Common myeloid progenitor, CD34-positive (primary cell): ENCODE measurements at regions not wholly inside any gene's neighbourhood (a gene's known extent, or its start where the extent isn't known, plus 50 kb on each side); places are given as distances from the start of the nearest gene placed in this dataset.

Source experiments
- CTCF ChIA-PET: fragments of 350-600 bp; sonication (Branson Sonifier 250); formaldehyde crosslinking; loops from one replicate; lab custom pipeline; 2021; ENCODE audit warnings: antibody characterized with exemption; lab: Charles Lee
- POLR2A ChIA-PET: fragments of 350-600 bp; sonication (Branson Sonifier 250); formaldehyde crosslinking; loops from one replicate; lab custom pipeline; 2021; ENCODE audit warnings: antibody characterized with exemption; lab: Charles Lee
- DNase-seq, 3 donors: peaks; one replicate each; pipeline versions ENCODE4 v3.0.0 to v3.0.0-alpha.2; 2013
- H3K27ac ChIP-seq, 2 experiments: 1 replicate in 1 of 2; 2 replicates in 1 of 2; pipeline ENCODE4 v1.7.0; 2013; ENCODE audit warnings: inconsistent platforms in 2 of 2, low read length in 2 of 2, mild to moderate bottlenecking in 2 of 2, low read depth in 1 of 2, moderate library complexity in 1 of 2; ENCODE audit not compliant: severe bottlenecking in 2 of 2, insufficient read depth in 1 of 2, poor library complexity in 1 of 2
- H3K27me3 ChIP-seq, 5 experiments: replicated peaks in 2 of 5; 1 replicate in 3 of 5; 2 replicates in 2 of 5; pipeline versions ENCODE4 v1.6.1 to v1.7.0; 2013; ENCODE audit warnings: low read length in 4 of 5, mild to moderate bottlenecking in 2 of 5, moderate library complexity in 2 of 5, inconsistent platforms in 1 of 5; ENCODE audit not compliant: insufficient read depth in 5 of 5, control insufficient read depth in 4 of 5
- H3K36me3 ChIP-seq, 4 experiments: 1 replicate in 2 of 4; 2 replicates in 2 of 4; pipeline versions ENCODE4 v1.6.1 to v1.7.0; 2013; ENCODE audit warnings: low read length in 3 of 4, control low read depth in 1 of 4, mild to moderate bottlenecking in 1 of 4; ENCODE audit not compliant: control insufficient read depth in 4 of 4, insufficient read depth in 4 of 4
- H3K4me1 ChIP-seq, 4 experiments: 1 replicate in 3 of 4; 2 replicates in 1 of 4; pipeline versions ENCODE4 v1.6.1 to v1.7.1; 2013; ENCODE audit warnings: low read length in 3 of 4, mild to moderate bottlenecking in 3 of 4, control low read depth in 1 of 4, inconsistent platforms in 1 of 4, moderate library complexity in 1 of 4; ENCODE audit not compliant: control insufficient read depth in 4 of 4, insufficient read depth in 4 of 4; ENCODE audit errors: control extremely low read depth in 1 of 4
- H3K4me3 ChIP-seq, 7 experiments: 1 replicate in 4 of 7; 2 replicates in 3 of 7; pipeline versions ENCODE4 v1.5.1 to v1.7.0; 2013; ENCODE audit warnings: mild to moderate bottlenecking in 7 of 7, low read length in 6 of 7, moderate library complexity in 6 of 7, inconsistent platforms in 2 of 7, low read depth in 2 of 7, control low read depth in 1 of 7; ENCODE audit not compliant: insufficient read depth in 4 of 7, control insufficient read depth in 1 of 7; ENCODE audit errors: extremely low read depth in 1 of 7
- H3K9me3 ChIP-seq, 5 experiments: 1 replicate in 4 of 5; 2 replicates in 1 of 5; pipeline versions ENCODE4 v1.6.1 to v1.7.1; 2013; ENCODE audit warnings: low read length in 4 of 5, mild to moderate bottlenecking in 2 of 5, inconsistent platforms in 1 of 5, low read depth in 1 of 5, moderate library complexity in 1 of 5; ENCODE audit not compliant: control insufficient read depth in 4 of 5, insufficient read depth in 2 of 5; ENCODE audit errors: control extremely low read depth in 1 of 5
- WGBS: methylation state at CpG from one replicate; pipeline ENCODE4 v1.1.5; 2013; ENCODE audit not compliant: insufficient coverage; 5-methylcytosine and 5-hydroxymethylcytosine counted together

DNA sequence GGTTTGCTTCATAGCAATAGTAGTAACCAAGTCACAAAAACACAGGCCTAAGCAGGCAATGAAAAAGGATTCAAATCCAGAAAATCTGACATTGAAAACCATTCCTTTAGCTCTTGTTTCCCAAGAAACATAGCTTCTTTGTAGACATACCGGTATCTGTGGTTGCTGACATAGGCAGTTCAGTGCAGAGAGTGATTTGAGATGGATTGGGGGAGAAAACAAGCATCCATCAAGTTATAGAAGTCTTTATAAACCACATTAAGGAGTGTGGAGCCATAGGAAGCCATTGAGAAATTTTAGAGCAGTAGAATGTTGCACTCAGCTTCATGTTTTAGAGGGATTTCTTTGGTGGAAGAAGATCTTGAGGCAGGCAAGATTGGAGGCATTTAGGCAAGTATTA, 91.2 kb upstream of the MARCKS start:
- no peak for DNase-seq
- Histone ChIP-seq H3K4me3 (no peak overlapping the region), H3K27me3 (no peaks in the 10 kb centered on the region), H3K27ac (no peak overlapping the region), H3K9me3 (no peaks in the 10 kb centered on the region), H3K36me3 (no peaks in the 10 kb centered on the region), H3K4me1 (peaks cover 0 to 16% (median 1%) of the 10 kb centered on the region in 4 experiments)
- no CpG with 5 or more reads among the region's 1 CpG for WGBS
- POLR2A ChIA-PET: no interaction called here
- CTCF ChIA-PET: no interaction called here

- Histone ChIP-seq H3K36me3 (no peaks in the 10 kb centered on the region), H3K27me3 (no peaks in the 10 kb centered on the region), H3K27ac (no peak overlapping the region), H3K9me3 (no peaks in the 10 kb centered on the region), H3K4me3 (no peak overlapping the region), H3K4me1 (peaks cover 0 to 10% (median under 1%) of the 10 kb centered on the region in 4 experiments)
- 100% methylated on average over 1 of the region's 3 CpGs for WGBS
- DNase-seq: peak in 1 of 3 donors; percentile 5
- ChIA-PET CTCF (no interaction called here), POLR2A (no interaction called here)
These were observed 89.2 kb upstream of the MARCKS start for GRCh38 chr6:113767985-113768384.

- H3K4me3 ChIP-seq: no peak overlapping the region
These were observed 84.2 kb upstream of the MARCKS start for GRCh38 chr6:113772961-113773360.

DNA sequence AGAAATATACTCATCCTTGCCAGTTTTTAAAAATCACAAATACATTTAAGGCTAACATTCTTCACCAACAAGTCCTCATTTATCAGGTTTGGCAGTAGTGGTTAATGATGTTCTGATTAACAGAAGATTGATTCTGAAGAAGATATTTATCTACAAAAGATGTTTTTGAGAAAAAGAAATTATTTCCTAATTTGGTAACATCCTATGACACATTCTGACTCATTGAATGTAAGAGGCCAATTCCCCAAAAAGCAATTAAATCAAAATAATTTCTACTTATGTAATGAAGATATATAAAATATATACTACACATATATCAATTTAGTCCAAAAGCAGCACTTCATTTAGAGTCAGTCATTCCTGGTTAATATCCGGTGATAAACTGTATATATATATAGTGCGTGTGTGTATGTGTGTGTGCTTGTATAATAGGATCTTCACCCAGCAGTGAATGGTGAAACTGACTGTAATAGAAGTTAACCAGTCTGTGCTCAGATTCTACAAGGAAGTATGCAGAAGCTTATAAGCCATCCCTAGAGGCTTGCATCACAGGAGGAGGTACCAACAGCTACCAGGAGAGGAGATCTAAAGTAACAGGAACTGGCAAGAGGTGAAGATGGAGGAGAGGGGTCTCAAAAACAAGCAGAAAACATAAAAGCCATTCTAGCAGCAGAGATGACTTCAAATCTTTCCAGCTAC, 82.9 kb upstream of the MARCKS start:
- CTCF ChIA-PET: interaction anchor here (0.5 kb wide), 1 partner anchor 94 kb away, joined by 3 read pairs; no protein-coding TSS in a partner anchor
- H3K4me3 ChIP-seq: no peak overlapping the region
- WGBS: no CpG with 5 or more reads among the region's 2 CpGs
- no peaks in the 10 kb centered on the region for H3K27me3 ChIP-seq
- no peaks in the 10 kb centered on the region for H3K9me3 ChIP-seq
- no peaks in the 10 kb centered on the region for H3K4me1 ChIP-seq
- H3K36me3 ChIP-seq: no peaks in the 10 kb centered on the region
- POLR2A ChIA-PET: no interaction called here
- no peak overlapping the region for H3K27ac ChIP-seq
- no peak for DNase-seq

More at GRCh38 chr6:113772961-113773360, 84.2 kb upstream of the MARCKS start:
- Histone ChIP-seq H3K9me3 (no peaks in the 10 kb centered on the region), H3K4me1 (no peaks in the 10 kb centered on the region), H3K27me3 (no peaks in the 10 kb centered on the region), H3K36me3 (no peaks in the 10 kb centered on the region), H3K27ac (no peak overlapping the region)
- no peak for DNase-seq
- WGBS: no CpG with 5 or more reads among the region's 1 CpG
- POLR2A ChIA-PET: no interaction called here
- CTCF ChIA-PET: no interaction called here

DNA sequence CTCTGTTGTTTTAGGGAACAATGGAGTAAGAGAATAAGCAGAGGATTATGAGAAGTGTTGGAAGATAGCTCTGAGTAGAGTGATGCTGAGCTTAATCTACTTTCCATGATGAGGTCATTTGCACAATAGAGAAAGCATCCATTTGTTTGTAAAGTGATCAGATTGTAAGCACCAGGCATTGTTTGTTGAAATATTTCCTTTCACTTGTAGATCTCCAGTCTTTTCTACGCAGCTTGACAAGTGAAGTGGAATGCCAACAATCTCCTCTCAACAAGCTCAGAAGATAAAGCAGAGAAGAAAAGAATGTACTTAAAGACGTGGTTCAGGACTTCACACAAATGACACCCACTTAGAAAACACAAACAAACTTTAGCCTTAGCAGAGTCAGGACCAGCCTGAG, 80.1 kb upstream of the MARCKS start:
- Histone ChIP-seq H3K36me3 (no peaks in the 10 kb centered on the region), H3K9me3 (no peaks in the 10 kb centered on the region), H3K27ac (no peak overlapping the region), H3K4me1 (no peaks in the 10 kb centered on the region), H3K27me3 (no peaks in the 10 kb centered on the region), H3K4me3 (no peak overlapping the region)
- no CpG with 5 or more reads among the region's 2 CpGs for WGBS
- POLR2A ChIA-PET: no interaction called here
- CTCF ChIA-PET: no interaction called here
- DNase-seq: no peak

- ChIA-PET POLR2A (no interaction called here), CTCF (no interaction called here)
- DNase-seq: no peak
These were observed 79.5 kb upstream of the MARCKS start for GRCh38 chr6:113777601-113778000.

GRCh38 chr6:113779656-113780055, 77.5 kb upstream of the MARCKS start:
- CTCF ChIA-PET: interaction anchor here (0.8 to 1.4 kb wide), 2 partner anchors 79 to 110 kb away, joined by 3 read pairs; no protein-coding TSS in a partner anchor
- Histone ChIP-seq H3K4me1 (no peaks in the 10 kb centered on the region), H3K27me3 (no peaks in the 10 kb centered on the region), H3K9me3 (no peaks in the 10 kb centered on the region), H3K27ac (no peak overlapping the region), H3K4me3 (no peak overlapping the region), H3K36me3 (no peaks in the 10 kb centered on the region)
- no CpG with 5 or more reads among the region's 2 CpGs for WGBS
- POLR2A ChIA-PET: no interaction called here
- DNase-seq: no peak

More at GRCh38 chr6:113777601-113778000, 79.5 kb upstream of the MARCKS start:
- 95% methylated on average over 3 of the region's 4 CpGs for WGBS
- Histone ChIP-seq H3K36me3 (no peaks in the 10 kb centered on the region), H3K4me3 (no peak overlapping the region), H3K9me3 (no peaks in the 10 kb centered on the region), H3K4me1 (no peaks in the 10 kb centered on the region), H3K27me3 (no peaks in the 10 kb centered on the region), H3K27ac (no peak overlapping the region)
